NB4 (cell line): ENCODE measurements at regions not wholly inside any gene's neighbourhood (a gene's known extent, or its start where the extent isn't known, plus 50 kb on each side); places are given as distances from the start of the nearest gene placed in this dataset.

Source experiments
- DNase-seq: peaks from one replicate; pipeline ENCODE4 v3.0.0; 2010; ENCODE audit warnings: low read depth
- H3K4me3 ChIP-seq: one replicate; pipeline ENCODE4 v1.5.1; 2011; ENCODE audit warnings: mild to moderate bottlenecking, low read depth, low read length, moderate library complexity
- CTCF ChIP-seq: IDR thresholded peaks from one replicate; pipeline ENCODE4 v1.5.1; 2012; ENCODE audit warnings: low read depth, low read length
- MYC ChIP-seq: IDR thresholded peaks from 2 replicates; pipeline ENCODE4 v1.6.1; 2011; ENCODE audit warnings: low read depth, low read length
- POLR2A ChIP-seq: IDR thresholded peaks from 2 replicates; pipeline ENCODE4 v1.6.1; 2011; ENCODE audit warnings: mild to moderate bottlenecking; ENCODE audit not compliant: insufficient read length; ENCODE audit errors: extremely low read depth
- TF ChIP-seq, protein P1 (sequence below): IDR thresholded peaks from 2 replicates; pipeline ENCODE4 v1.6.1; 2011; ENCODE audit warnings: low read depth, low read length

GRCh38 chr11:92834296-92835020 lies 135.0 kb upstream of the MTNR1B start:
- no peak overlapping the region for H3K4me3 ChIP-seq
- TF ChIP-seq CTCF (no peak), MYC (no peak), POLR2A (no peak)
- TF ChIP-seq, protein P1, sequence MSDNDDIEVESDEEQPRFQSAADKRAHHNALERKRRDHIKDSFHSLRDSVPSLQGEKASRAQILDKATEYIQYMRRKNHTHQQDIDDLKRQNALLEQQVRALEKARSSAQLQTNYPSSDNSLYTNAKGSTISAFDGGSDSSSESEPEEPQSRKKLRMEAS: no peak
- no peak for DNase-seq

DNA sequence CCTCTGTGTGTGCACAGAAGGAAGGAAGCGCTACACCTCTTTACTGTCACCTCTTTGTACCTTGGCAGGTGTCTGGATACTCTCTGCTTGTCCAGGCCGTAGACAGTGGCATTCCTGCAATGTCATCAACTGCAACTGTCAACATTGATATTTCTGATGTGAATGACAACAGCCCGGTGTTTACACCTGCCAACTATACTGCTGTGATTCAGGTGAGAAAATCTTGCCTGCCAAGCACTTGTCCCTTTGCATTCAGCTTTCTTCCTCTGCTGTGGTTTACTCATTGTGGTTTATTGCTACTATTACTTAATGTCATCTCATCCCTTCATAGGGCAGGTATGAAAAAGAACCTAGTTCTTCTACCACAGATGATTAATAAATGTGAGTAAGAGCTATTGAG lies 131.9 kb upstream of the MTNR1B start:
- DNase-seq: no peak
- no peak overlapping the region for H3K4me3 ChIP-seq
- TF ChIP-seq CTCF: no peak
- TF ChIP-seq, protein P1: no peak
- TF ChIP-seq POLR2A: no peak
- no peak for TF ChIP-seq MYC

GRCh38 chr11:92838759-92839310 lies 130.6 kb upstream of the MTNR1B start:
- TF ChIP-seq MYC (no peak), CTCF (no peak), POLR2A (no peak)
- TF ChIP-seq, protein P1: no peak
- no peak overlapping the region for H3K4me3 ChIP-seq
- DNase-seq: no peak

DNA sequence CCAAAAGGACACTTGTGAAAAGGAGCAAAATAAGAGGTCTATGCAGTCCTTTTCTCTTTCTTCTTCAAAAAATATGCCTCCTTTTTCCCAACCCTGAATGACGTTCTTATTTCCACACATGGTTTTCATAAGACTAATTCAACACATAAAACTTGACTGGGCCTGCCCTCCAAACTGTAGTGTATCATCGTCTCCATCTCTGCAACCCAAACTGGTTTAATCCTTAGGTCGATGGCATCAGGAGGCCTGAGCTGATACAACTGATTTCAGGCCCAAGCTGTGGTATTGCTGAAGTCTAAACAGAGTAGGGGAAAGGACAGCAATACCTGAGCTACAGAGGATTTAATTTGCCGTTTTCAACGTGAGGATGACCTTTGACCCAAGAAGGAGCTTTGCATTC lies 130.0 kb upstream of the MTNR1B start:
- DNase-seq: no peak
- H3K4me3 ChIP-seq: no peak overlapping the region
- TF ChIP-seq, protein P1: no peak
- no peak for TF ChIP-seq MYC
- no peak for TF ChIP-seq POLR2A
- TF ChIP-seq CTCF: no peak

DNA sequence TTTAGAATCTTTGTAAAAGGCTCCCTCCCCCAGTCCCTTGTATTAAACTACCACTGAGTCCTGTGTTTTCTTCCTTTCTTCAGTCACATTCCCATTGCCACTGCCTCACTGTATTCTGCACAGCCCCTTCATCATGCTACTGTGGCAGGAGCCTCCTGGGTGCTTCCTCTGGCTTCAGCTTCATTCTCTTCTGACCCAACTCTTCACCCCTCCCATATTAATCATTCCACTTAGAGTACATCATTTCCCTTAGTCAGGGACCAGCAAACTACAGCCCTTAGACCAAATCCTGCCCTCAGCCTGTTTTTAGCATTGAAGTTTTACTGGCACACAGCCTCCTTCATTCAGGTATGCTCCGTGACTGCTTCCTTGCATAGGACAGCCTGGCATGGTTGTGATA lies 127.7 kb upstream of the MTNR1B start:
- TF ChIP-seq CTCF (no peak), POLR2A (no peak), MYC (no peak)
- TF ChIP-seq, protein P1: no peak
- DNase-seq: no peak
- H3K4me3 ChIP-seq: no peak overlapping the region
